Loucy (cell line): ENCODE measurements at regions not wholly inside any gene's neighbourhood (a gene's known extent, or its start where the extent isn't known, plus 50 kb on each side); places are given as distances from the start of the nearest gene placed in this dataset.

ENCODE experiments used
- EZH2phosphoT487 ChIP-seq: fragments of 200-600 bp; IDR thresholded peaks from 2 replicates; pipeline ENCODE4 v1.6.1; 2018; ENCODE audit warnings: antibody characterized with exemption, mild to moderate bottlenecking, moderate library complexity, borderline replicate concordance
- TF ChIP-seq, protein P1 (sequence below): fragments of 200-600 bp; sonication (generic); conservative IDR thresholded peaks from 2 replicates; pipeline ENCODE4 v1.5.1; 2014; ENCODE audit warnings: mild to moderate bottlenecking, antibody characterized with exemption, low read length

DNA sequence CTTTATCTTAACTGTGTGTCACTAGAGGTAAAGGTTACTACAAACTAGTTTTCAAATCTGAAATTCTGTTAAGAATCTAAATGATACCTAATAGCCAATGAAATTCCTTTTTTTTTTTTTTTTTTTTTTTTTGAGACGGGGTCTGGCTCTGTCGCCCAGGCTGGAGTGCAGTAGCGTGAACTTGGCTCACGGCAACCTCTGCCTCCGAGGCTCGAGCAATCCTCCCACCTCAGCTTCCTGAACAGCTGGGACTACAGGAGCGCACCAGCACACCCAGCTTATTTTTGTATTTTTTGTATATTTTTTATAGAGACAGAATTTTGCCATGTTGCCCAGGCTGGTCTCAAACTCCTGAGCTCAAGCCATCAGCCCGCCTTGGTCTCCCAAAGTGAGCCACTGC lies 160.3 kb upstream of the NEBL start:
- TF ChIP-seq, protein P1, sequence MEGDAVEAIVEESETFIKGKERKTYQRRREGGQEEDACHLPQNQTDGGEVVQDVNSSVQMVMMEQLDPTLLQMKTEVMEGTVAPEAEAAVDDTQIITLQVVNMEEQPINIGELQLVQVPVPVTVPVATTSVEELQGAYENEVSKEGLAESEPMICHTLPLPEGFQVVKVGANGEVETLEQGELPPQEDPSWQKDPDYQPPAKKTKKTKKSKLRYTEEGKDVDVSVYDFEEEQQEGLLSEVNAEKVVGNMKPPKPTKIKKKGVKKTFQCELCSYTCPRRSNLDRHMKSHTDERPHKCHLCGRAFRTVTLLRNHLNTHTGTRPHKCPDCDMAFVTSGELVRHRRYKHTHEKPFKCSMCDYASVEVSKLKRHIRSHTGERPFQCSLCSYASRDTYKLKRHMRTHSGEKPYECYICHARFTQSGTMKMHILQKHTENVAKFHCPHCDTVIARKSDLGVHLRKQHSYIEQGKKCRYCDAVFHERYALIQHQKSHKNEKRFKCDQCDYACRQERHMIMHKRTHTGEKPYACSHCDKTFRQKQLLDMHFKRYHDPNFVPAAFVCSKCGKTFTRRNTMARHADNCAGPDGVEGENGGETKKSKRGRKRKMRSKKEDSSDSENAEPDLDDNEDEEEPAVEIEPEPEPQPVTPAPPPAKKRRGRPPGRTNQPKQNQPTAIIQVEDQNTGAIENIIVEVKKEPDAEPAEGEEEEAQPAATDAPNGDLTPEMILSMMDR = no peak
- no peak for TF ChIP-seq EZH2phosphoT487
